ENCODE measurements at regions not wholly inside any gene's neighbourhood (a gene's known extent, or its start where the extent isn't known, plus 50 kb on each side); places are given as distances from the start of the nearest gene placed in this dataset.

- Histone ChIP-seq H3K4me3 (no peak overlapping the region), H3K9me2 (ENCODE audit: insufficient read depth) (no peaks in the 10 kb centered on the region), H3K27ac (no peak overlapping the region), H3K4me1 (replicated peaks; ENCODE audit: insufficient read depth) (peaks cover 16% of the 10 kb centered on the region), H3F3A (ENCODE audit: insufficient read depth, low read depth) (no peaks in the 10 kb centered on the region), H4K20me1 (ENCODE audit: insufficient read depth) (no peaks in the 10 kb centered on the region), H3K9me3 (ENCODE audit: insufficient read depth, low read depth) (no peaks in the 10 kb centered on the region), H3K4me2 (no peak overlapping the region), H3K27me3 (ENCODE audit: insufficient read depth, low read depth) (no peaks in the 10 kb centered on the region), H2AFZ (no peak overlapping the region), H3K79me2 (ENCODE audit: low read depth) (no peaks in the 10 kb centered on the region), H3K36me3 (ENCODE audit: low read depth) (no peaks in the 10 kb centered on the region)
- no peak for DNase-seq
- ChIA-PET CTCF (no interaction called here), POLR2A (ENCODE audit: unreplicated experiment) (no interaction called here)
- intact Hi-C loops (cut with micrococcal nuclease; ENCODE audit: unreplicated experiment): no loop called here
- TF ChIP-seq EZH2 (IDR thresholded peaks at IDR 0.05; ENCODE audit: low read depth): no peak
- TF ChIP-seq, protein P1, sequence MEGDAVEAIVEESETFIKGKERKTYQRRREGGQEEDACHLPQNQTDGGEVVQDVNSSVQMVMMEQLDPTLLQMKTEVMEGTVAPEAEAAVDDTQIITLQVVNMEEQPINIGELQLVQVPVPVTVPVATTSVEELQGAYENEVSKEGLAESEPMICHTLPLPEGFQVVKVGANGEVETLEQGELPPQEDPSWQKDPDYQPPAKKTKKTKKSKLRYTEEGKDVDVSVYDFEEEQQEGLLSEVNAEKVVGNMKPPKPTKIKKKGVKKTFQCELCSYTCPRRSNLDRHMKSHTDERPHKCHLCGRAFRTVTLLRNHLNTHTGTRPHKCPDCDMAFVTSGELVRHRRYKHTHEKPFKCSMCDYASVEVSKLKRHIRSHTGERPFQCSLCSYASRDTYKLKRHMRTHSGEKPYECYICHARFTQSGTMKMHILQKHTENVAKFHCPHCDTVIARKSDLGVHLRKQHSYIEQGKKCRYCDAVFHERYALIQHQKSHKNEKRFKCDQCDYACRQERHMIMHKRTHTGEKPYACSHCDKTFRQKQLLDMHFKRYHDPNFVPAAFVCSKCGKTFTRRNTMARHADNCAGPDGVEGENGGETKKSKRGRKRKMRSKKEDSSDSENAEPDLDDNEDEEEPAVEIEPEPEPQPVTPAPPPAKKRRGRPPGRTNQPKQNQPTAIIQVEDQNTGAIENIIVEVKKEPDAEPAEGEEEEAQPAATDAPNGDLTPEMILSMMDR (conservative IDR thresholded peaks at IDR 0.05): no peak
- BruUV-seq (replicated peaks): no TSS peak
Observed at GRCh38 chr5:143705381-143705780, 106.6 kb upstream of the HMHB1 start.

GRCh38 chr5:143703659-143704058 is 108.3 kb upstream of the HMHB1 start:
- no peak for DNase-seq
- no peaks in the 10 kb centered on the region for H3K9me2 ChIP-seq (ENCODE audit: insufficient read depth)
- no peak overlapping the region for H3K4me3 ChIP-seq
- intact Hi-C loops (cut with micrococcal nuclease; ENCODE audit: unreplicated experiment): no loop called here
- H3K27ac ChIP-seq: no peak overlapping the region
- POLR2A ChIA-PET (ENCODE audit: unreplicated experiment): no interaction called here
- CTCF ChIA-PET: no interaction called here
- no peak overlapping the region for H2AFZ ChIP-seq
- peaks cover 9% of the 10 kb centered on the region for H3K4me1 ChIP-seq (replicated peaks; ENCODE audit: insufficient read depth)
- H3K4me2 ChIP-seq: no peak overlapping the region
- no peaks in the 10 kb centered on the region for H3K9me3 ChIP-seq (ENCODE audit: insufficient read depth, low read depth)
- no peaks in the 10 kb centered on the region for H4K20me1 ChIP-seq (ENCODE audit: insufficient read depth)
- no peaks in the 10 kb centered on the region for H3K27me3 ChIP-seq (ENCODE audit: insufficient read depth, low read depth)
- TF ChIP-seq, protein P1 (conservative IDR thresholded peaks at IDR 0.05): no peak
- no peak for TF ChIP-seq EZH2 (IDR thresholded peaks at IDR 0.05; ENCODE audit: low read depth)
- BruUV-seq (replicated peaks): no TSS peak
- H3K79me2 ChIP-seq (ENCODE audit: low read depth): no peaks in the 10 kb centered on the region
- H3K36me3 ChIP-seq (ENCODE audit: low read depth): no peaks in the 10 kb centered on the region
- no peaks in the 10 kb centered on the region for H3F3A ChIP-seq (ENCODE audit: insufficient read depth, low read depth)

DNA sequence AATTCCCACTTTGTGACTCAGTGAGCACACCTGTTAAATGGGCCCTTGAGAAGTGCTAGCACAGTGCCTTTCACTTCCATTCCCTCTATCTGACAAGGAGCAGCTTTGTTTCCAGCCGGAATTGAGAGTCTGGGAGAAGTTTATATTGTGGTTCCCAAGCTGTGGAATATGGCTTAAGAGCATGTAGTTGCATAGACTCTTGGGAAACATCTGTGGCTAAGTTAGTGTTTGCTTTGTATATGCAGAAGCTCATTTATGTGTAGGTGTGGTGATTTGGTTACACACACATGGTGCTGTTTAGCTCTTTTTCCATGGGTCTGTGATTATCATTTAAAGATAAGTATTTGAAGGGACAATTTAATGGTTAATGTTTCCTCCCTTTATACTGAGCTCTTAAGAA is 110.5 kb upstream of the HMHB1 start:
- H2AFZ ChIP-seq: no peak overlapping the region
- no peaks in the 10 kb centered on the region for H3K27me3 ChIP-seq (ENCODE audit: insufficient read depth, low read depth)
- intact Hi-C loops (cut with micrococcal nuclease; ENCODE audit: unreplicated experiment): no loop called here
- no peak overlapping the region for H3K4me3 ChIP-seq
- TF ChIP-seq, protein P1 (conservative IDR thresholded peaks at IDR 0.05): no peak
- no peak for TF ChIP-seq EZH2 (IDR thresholded peaks at IDR 0.05; ENCODE audit: low read depth)
- ChIA-PET POLR2A (ENCODE audit: unreplicated experiment) (no interaction called here), CTCF (no interaction called here)
- no peak for DNase-seq
- BruUV-seq (replicated peaks): no TSS peak
- H3K36me3 ChIP-seq (ENCODE audit: low read depth): no peaks in the 10 kb centered on the region
- H3K27ac ChIP-seq: no peak overlapping the region
- H3K9me3 ChIP-seq (ENCODE audit: insufficient read depth, low read depth): no peaks in the 10 kb centered on the region
- no peaks in the 10 kb centered on the region for H3K4me1 ChIP-seq (replicated peaks; ENCODE audit: insufficient read depth)
- no peaks in the 10 kb centered on the region for H3K79me2 ChIP-seq (ENCODE audit: low read depth)
- H3K9me2 ChIP-seq (ENCODE audit: insufficient read depth): no peaks in the 10 kb centered on the region
- H4K20me1 ChIP-seq (ENCODE audit: insufficient read depth): no peaks in the 10 kb centered on the region
- no peaks in the 10 kb centered on the region for H3F3A ChIP-seq (ENCODE audit: insufficient read depth, low read depth)
- no peak overlapping the region for H3K4me2 ChIP-seq

Data from PC-9 (cell line).